Right renal pelvis (tissue), 4 donors: ENCODE measurements at regions not wholly inside any gene's neighbourhood (a gene's known extent, or its start where the extent isn't known, plus 50 kb on each side); places are given as distances from the start of the nearest gene placed in this dataset.

Experiments used
- DNase-seq, 4 donors: peaks; one replicate each; pipeline ENCODE4 v3.0.0-alpha.2; 2013; ENCODE audit warnings: low read depth in 4 of 4, low spot score in 3 of 4, missing footprints in 1 of 4

DNA sequence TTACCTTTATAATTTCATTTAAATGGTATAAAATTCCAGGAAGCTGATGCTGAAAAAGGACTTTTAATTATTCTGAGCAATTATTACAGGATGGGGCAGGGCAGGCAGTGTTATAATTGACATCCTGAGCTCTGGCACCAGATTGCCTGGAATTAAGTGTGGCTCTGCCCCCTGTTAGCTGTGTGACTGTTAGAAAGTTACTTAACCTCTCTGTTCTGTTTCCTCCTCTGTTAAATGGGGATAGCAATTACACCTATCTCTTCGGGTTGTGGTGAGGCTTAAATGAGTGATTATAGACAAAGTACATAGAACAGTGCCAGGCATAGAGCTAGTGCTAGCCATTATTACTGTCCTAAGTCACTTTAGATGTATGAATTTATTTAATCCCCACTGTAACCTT is 327.3 kb downstream of the SMAD2 start:
- DNase-seq = no peak

- DNase-seq = no peak
Measured at GRCh38 chr18:47602273-47602897, 328.1 kb downstream of the SMAD2 start.

DNA sequence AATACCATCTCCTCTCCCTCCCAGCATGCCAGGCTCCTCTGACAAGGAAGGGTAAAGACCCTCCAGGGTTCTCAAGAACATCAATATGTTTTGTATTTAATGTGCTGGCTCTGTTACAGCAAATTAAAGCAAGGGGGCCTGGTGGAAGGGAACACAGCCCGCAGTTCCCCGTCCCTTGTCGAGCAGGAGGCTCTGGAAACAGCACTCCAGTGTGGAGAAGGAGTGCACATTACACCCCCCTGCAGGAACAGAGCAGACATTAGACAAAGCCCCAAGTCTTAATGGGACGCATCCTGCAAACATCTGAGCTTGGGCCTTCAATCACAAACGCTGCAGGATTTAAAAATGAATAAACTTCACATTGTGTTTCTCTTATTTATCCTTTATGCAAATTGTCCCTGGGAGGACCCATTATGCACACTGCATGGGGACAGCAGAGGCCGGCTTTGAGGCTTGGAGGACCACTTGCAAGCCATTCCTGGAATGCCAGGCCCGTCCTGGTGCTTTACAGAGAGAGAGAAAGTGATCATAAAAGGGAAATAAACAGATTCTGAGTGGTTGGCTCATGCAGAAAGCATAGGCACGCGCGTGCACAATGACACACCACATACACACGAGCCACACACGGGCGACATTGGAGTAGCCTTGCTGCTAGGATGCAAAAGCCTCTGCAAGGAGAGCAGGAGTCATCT is 328.7 kb downstream of the SMAD2 start:
- no peak for DNase-seq

GRCh38 chr18:47595831-47596501 is 334.5 kb downstream of the SMAD2 start:
- no peak for DNase-seq

GRCh38 chr18:47594621-47595086 is 335.8 kb downstream of the SMAD2 start:
- no peak for DNase-seq

DNA sequence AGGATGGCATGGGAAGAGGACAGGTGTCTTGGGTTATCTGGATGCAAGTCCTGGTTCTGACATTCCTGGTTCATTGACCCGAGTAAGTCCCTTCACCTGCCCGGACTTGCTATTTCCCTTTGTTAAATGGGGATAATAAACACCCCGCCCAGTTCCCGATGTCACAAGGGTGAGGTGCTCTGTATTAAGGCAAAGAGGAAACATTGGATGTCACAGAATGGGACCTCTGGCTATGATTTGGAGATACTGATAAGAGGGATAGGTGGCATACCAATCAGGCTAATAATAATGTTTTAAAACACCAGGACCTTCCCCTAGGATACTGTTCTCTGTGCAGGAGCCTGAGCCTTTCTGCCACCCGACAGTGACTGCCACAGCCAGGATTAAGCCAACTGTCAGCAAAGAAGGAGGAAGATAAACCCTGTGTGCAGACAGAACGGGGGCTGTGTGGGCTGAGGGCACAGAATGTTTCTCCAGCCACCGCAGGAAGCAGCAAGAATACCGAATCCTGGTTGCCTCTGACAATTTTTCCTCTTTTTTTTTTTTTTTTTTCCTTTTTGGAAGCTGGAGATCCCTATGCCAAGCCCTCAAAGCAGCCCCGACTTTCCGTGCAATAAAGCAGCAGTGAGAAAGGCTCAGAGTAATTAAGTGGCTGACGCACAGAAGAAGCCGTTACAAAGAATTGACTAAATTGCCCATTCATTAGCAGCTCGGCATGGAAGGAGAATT is 336.6 kb downstream of the SMAD2 start:
- DNase-seq = no peak

- no peak for DNase-seq
Measured at GRCh38 chr18:47591429-47591828, 339.0 kb downstream of the SMAD2 start.

DNA sequence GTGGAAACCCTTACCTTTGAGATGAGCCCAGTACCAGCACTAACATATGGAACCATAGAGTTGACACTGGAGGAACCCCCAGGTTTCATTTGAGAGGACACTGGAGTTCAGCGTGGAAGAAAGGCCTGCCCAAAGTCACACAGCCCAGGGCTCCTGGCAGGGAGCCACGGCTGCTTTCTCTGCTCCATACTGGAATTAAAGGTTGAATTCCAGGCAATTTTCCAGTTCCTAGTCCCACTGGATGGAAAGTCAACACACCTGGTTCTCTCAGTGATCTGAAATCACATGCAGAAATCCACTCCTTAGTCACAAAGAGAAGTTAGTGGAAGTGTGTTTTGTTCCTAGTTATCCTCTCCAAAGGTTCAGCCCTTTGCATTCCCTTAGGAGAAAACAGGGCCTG is 336.1 kb upstream of the SKOR2 start:
- no peak for DNase-seq

- DNase-seq = no peak
Measured at GRCh38 chr18:47586418-47587070, 335.1 kb upstream of the SKOR2 start.

- DNase-seq = no peak
Measured at GRCh38 chr18:47585914-47586313, 334.5 kb upstream of the SKOR2 start.

DNA sequence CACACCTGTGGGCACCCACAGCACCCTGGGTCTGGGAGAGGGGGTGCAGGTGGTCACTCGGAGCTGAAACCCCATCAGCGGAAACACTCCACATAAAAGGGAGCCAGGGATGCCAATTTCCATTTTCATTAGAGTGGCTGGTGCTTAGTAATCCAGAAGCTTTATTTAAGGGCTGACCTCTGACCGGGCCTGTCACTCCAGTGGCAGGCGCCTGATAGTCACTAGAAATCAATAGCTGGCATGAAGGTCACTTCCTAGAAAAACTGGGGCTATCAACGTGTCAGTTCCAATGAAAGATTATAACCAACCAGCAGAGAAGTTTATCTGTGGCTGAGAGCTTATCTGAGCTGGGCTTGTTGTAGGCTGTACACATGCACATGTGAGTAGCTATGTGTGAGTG is 333.7 kb upstream of the SKOR2 start:
- DNase-seq = no peak

DNA sequence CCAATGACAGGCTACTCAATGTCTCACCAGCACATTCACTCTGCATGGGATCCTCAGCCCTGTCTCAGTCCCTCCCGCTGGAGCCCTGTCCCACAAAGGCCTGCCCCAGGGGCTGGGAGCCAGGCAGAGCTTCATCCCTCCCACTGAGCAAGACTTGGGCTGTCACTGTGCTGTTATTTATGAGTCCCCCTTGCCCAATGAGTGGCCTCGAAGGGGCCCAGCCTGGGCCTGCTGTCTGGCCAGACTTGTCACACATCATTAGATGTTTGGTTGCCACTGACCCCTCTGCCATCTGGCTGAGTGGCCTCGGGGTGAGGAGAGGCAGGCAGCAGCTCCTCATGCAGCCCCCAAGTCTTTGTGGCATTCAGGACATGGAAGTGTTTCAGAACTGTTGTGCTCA is 330.6 kb upstream of the SKOR2 start:
- peak; percentile 5 to 31 (median 14) for DNase-seq

DNA sequence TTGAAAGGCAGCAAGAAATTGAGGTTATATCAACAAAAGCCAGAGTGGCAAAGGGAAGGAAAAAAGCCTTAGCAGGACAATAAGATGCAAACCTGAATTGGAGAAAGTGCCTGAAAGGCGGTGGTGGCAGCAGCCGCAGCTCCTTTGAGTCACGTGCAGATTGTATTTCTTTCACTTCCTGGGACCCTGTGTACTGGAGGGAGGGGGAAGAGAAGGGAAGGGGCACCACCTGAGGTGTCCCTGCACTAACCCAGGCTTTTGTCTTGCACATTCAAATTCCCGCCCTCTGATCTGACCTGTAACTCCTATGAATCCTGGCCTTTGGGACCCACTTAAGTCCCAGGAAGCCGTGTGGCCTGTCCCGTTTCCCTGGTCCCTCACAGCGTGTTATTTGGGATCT is 326.1 kb upstream of the SKOR2 start:
- no peak for DNase-seq

DNA sequence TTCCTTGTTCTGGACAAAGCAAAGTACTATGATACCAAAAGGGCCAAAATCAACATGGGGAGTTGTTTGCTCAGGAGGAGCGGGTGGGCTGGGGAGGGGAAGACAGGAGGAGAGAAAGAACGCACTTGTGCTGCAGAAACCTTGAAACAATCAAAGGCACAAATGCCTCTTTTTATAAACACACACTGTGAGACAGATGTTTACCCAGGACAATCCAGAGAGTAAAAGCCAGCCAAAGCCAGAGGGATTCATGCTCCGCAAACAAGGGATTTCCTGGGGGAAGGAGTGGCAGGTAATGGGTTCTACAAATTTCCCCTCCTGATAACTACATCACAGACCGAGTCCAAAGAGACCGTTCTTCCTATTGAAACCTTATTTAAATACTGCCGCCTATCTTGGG is 323.5 kb upstream of the SKOR2 start:
- DNase-seq = no peak

DNA sequence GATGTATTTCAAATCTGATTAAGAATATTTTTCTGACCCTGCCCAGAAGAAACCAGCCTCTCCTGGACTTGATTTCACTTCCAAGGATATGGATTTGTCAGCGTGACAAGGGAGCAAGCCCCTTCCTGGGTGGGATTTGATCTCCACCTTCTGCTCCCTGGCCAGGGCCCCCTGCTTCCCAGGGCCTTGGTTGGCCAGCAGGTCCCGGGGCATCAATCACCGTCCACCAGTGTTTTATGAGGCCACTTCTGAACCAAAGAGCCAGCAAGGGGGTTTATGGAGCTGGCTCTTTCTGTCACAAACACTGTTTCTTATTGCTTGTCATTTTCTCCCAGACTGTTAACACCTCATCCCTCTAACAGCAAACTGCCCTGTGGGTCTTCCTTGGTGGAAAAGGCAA is 320.5 kb upstream of the SKOR2 start:
- DNase-seq = no peak

GRCh38 chr18:47566809-47567208 is 315.3 kb upstream of the SKOR2 start:
- DNase-seq = no peak

DNA sequence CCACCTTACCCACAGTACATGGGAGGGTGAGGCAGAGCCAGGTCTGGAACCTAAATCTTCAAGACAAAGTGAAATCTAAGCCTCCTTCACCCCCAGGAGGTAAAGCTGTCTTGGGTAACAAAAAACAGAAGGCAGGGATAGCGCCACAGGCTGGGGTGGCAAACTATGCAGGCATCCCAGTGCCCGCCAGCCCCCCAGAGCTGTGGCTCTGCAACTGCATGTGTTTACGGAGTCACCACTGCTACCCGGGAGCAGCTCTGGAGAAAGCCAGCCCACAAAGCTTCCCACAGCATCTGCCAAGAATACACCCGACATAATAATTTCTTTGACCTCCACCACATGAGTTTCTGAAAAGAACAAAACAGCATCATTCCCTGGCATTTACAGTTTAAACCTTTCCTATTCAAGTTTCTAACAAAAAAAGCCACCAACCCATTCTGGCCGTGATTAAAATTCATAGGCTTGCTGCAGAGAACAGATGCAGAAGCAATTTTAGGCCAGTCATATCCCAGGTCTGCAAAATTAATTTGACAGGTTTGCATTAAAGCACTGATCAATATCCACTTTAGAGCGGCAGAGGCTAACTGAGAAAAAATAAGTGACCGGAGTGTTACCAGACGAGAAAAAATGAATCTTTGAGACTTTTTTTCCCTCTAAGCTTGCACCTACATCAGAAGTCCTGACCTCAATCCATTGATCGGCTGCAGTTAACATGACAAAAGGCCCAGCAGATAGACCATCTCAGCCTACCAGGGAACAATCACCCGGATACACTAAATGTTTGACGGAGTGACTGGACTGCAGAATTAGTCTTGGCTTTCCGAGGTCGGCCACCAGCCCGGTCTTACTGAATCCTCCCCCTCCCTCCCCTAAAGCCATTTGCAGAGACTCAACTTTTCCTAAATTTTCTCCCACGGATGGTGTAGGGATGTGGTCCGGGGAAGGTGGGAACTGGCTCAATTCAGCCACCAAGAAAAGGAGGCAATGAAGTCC is 309.6 kb upstream of the SKOR2 start:
- no peak for DNase-seq

GRCh38 chr18:47558110-47558750 is 306.8 kb upstream of the SKOR2 start:
- DNase-seq = no peak

- DNase-seq = no peak
Measured at GRCh38 chr18:47557160-47557559, 305.7 kb upstream of the SKOR2 start.
